ENCODE measurements at regions not wholly inside any gene's neighbourhood (a gene's known extent, or its start where the extent isn't known, plus 50 kb on each side); places are given as distances from the start of the nearest gene placed in this dataset.
"Not testable (repeated sequence)": the region's sequence is repeated elsewhere in the genome, so short reads cannot be mapped to it uniquely, and the experiment has no call there.

GRCh38 chr14:83893447-83893846 is 1636.5 kb upstream of the FLRT2 start:
- TF ChIP-seq POLR2AphosphoS5 (IDR thresholded peaks at IDR 0.05; ENCODE audit: low read depth): no peak
- TF ChIP-seq REST (IDR thresholded peaks at IDR 0.05; ENCODE audit: insufficient replicate concordance, low read depth): no peak
- TF ChIP-seq GABPA (IDR thresholded peaks at IDR 0.05; ENCODE audit: low read depth): no peak
- TF ChIP-seq, protein P1, sequence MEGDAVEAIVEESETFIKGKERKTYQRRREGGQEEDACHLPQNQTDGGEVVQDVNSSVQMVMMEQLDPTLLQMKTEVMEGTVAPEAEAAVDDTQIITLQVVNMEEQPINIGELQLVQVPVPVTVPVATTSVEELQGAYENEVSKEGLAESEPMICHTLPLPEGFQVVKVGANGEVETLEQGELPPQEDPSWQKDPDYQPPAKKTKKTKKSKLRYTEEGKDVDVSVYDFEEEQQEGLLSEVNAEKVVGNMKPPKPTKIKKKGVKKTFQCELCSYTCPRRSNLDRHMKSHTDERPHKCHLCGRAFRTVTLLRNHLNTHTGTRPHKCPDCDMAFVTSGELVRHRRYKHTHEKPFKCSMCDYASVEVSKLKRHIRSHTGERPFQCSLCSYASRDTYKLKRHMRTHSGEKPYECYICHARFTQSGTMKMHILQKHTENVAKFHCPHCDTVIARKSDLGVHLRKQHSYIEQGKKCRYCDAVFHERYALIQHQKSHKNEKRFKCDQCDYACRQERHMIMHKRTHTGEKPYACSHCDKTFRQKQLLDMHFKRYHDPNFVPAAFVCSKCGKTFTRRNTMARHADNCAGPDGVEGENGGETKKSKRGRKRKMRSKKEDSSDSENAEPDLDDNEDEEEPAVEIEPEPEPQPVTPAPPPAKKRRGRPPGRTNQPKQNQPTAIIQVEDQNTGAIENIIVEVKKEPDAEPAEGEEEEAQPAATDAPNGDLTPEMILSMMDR (IDR thresholded peaks at IDR 0.05; ENCODE audit: insufficient read depth, low read length): no peak
- TF ChIP-seq SPI1 (IDR thresholded peaks at IDR 0.05; ENCODE audit: borderline replicate concordance, low read depth): no peak
- Histone ChIP-seq H3K27me3 (ENCODE audit: insufficient read depth, poor library complexity, severe bottlenecking) (no peaks in the 10 kb centered on the region), H3K27ac (replicated peaks) (no peak overlapping the region), H3K4me3 (replicated peaks; ENCODE audit: insufficient read depth, low read length) (no peak overlapping the region)
- no peak for DNase-seq (ENCODE audit: low read depth in 1 of 2, low spot score in 1 of 2)

GRCh38 chr14:83894568-83894967 is 1635.4 kb upstream of the FLRT2 start:
- no peak for DNase-seq (ENCODE audit: low read depth in 1 of 2, low spot score in 1 of 2)
- TF ChIP-seq, protein P1 (IDR thresholded peaks at IDR 0.05; ENCODE audit: insufficient read depth, low read length): no peak
- TF ChIP-seq REST (IDR thresholded peaks at IDR 0.05; ENCODE audit: insufficient replicate concordance, low read depth) (no peak), GABPA (IDR thresholded peaks at IDR 0.05; ENCODE audit: low read depth) (no peak), SPI1 (IDR thresholded peaks at IDR 0.05; ENCODE audit: borderline replicate concordance, low read depth) (no peak), POLR2AphosphoS5 (IDR thresholded peaks at IDR 0.05; ENCODE audit: low read depth) (no peak)
- Histone ChIP-seq H3K27me3 (ENCODE audit: insufficient read depth, poor library complexity, severe bottlenecking) (no peaks in the 10 kb centered on the region), H3K27ac (replicated peaks) (no peak overlapping the region), H3K4me3 (replicated peaks; ENCODE audit: insufficient read depth, low read length) (no peak overlapping the region)

DNA sequence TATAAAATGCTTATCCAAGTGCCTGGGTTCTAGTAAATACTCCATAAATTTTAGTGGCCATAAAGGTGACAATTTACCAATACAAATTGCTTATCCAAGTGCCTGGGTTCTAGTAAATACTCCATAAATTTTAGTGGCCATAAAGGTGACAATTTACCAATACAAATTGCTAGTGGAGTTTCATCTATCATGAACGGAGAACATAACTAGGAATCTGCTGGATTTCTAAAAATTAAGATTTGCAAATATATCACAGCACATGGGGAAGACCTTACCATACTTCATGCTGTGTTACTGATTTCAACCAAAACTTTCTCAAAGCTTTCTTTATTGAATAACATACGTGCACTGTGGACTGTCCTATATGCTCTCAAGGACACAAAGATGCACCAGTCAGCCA is 1631.4 kb upstream of the FLRT2 start:
- not testable (repeated sequence) for DNase-seq (ENCODE audit: low read depth in 1 of 2, low spot score in 1 of 2); H3K27me3 ChIP-seq (ENCODE audit: insufficient read depth, poor library complexity, severe bottlenecking); H3K27ac ChIP-seq (replicated peaks); H3K4me3 ChIP-seq (replicated peaks; ENCODE audit: insufficient read depth, low read length)

GRCh38 chr14:83899706-83900105 is 1630.2 kb upstream of the FLRT2 start:
- Histone ChIP-seq H3K27ac (replicated peaks) (no peak overlapping the region), H3K4me3 (replicated peaks; ENCODE audit: insufficient read depth, low read length) (no peak overlapping the region), H3K27me3 (ENCODE audit: insufficient read depth, poor library complexity, severe bottlenecking) (no peaks in the 10 kb centered on the region)
- TF ChIP-seq, protein P1 (IDR thresholded peaks at IDR 0.05; ENCODE audit: insufficient read depth, low read length): no peak
- TF ChIP-seq SPI1 (IDR thresholded peaks at IDR 0.05; ENCODE audit: borderline replicate concordance, low read depth) (no peak), POLR2AphosphoS5 (IDR thresholded peaks at IDR 0.05; ENCODE audit: low read depth) (no peak), GABPA (IDR thresholded peaks at IDR 0.05; ENCODE audit: low read depth) (no peak), REST (IDR thresholded peaks at IDR 0.05; ENCODE audit: insufficient replicate concordance, low read depth) (no peak)
- no peak for DNase-seq (ENCODE audit: low read depth in 1 of 2, low spot score in 1 of 2)
